ENCODE measurements at regions not wholly inside any gene's neighbourhood (a gene's known extent, or its start where the extent isn't known, plus 50 kb on each side); places are given as distances from the start of the nearest gene placed in this dataset.

- TF ChIP-seq TBP (IDR thresholded peaks at IDR 0.05; ENCODE audit: low read depth, low read length) (no peak), MAFK (IDR thresholded peaks at IDR 0.05; ENCODE audit: low read depth, low read length) (no peak), JUN (IDR thresholded peaks at IDR 0.05; ENCODE audit: low read depth, low read length) (no peak), POLR2AphosphoS5 (IDR thresholded peaks at IDR 0.05; ENCODE audit: low read depth, low read length) (no peak), SIN3A (conservative IDR thresholded peaks at IDR 0.05 in 1 of 2, IDR thresholded peaks at IDR 0.05 in 1 of 2; ENCODE audit: low read depth in 1 of 2, low read length in 2 of 2) (no peak), EGR1 (IDR thresholded peaks at IDR 0.05; ENCODE audit: borderline replicate concordance, low read depth, low read length) (no peak), CTCF (IDR thresholded peaks at IDR 0.05; ENCODE audit: control extremely low read depth in 1 of 3, insufficient read depth in 1 of 3, low read depth in 1 of 3, low read length in 3 of 3) (no peak), RXRA (IDR thresholded peaks at IDR 0.05; ENCODE audit: insufficient read depth, low read depth, low read length) (no peak), CREB1 (IDR thresholded peaks at IDR 0.05) (no peak), RFX5 (IDR thresholded peaks at IDR 0.05; ENCODE audit: borderline replicate concordance, low read depth, low read length) (no peak), KDM5A (IDR thresholded peaks at IDR 0.05; ENCODE audit: low read length) (no peak), JUND (IDR thresholded peaks at IDR 0.05; ENCODE audit: low read length) (no peak), HDAC6 (IDR thresholded peaks at IDR 0.05; ENCODE audit: low read depth, low read length) (no peak), GABPA (IDR thresholded peaks at IDR 0.05; ENCODE audit: borderline replicate concordance, insufficient read depth, low read length) (no peak)
These were observed 169.3 kb upstream of the BET1 start (continued) for GRCh38 chr7:94173436-94173835.

Data from H1 (cell line).